EL (cell line): ENCODE measurements at regions not wholly inside any gene's neighbourhood (a gene's known extent, or its start where the extent isn't known, plus 50 kb on each side); places are given as distances from the start of the nearest gene placed in this dataset.

Experiments used
- DNase-seq: peaks from one replicate; pipeline ENCODE4 v3.0.0-alpha.2; 2016

GRCh38 chr5:144084971-144085370 is 85.5 kb downstream of the YIPF5 start:
- no peak for DNase-seq

GRCh38 chr5:144085381-144085780 is 85.1 kb downstream of the YIPF5 start:
- DNase-seq: peak; percentile 11

GRCh38 chr5:144086295-144086694 is 84.2 kb downstream of the YIPF5 start:
- DNase-seq: no peak

GRCh38 chr5:144087576-144087975 is 82.9 kb downstream of the YIPF5 start:
- DNase-seq: no peak

GRCh38 chr5:144088206-144089064 is 82.0 kb downstream of the YIPF5 start:
- peak; percentile 16 for DNase-seq

- no peak for DNase-seq
Observed at GRCh38 chr5:144089401-144090021, 80.9 kb downstream of the YIPF5 start.

GRCh38 chr5:144092508-144092907 is 78.0 kb downstream of the YIPF5 start:
- no peak for DNase-seq

GRCh38 chr5:144093400-144093799 is 77.1 kb downstream of the YIPF5 start:
- DNase-seq: no peak

GRCh38 chr5:144093868-144094267 is 76.6 kb downstream of the YIPF5 start:
- DNase-seq: no peak

- DNase-seq: no peak
Observed at GRCh38 chr5:144100702-144101101, 69.8 kb downstream of the YIPF5 start.

- DNase-seq: no peak
Observed at GRCh38 chr5:144101616-144102015, 68.8 kb downstream of the YIPF5 start.

- DNase-seq: no peak
Observed at GRCh38 chr5:144102361-144102760, 68.1 kb downstream of the YIPF5 start.

GRCh38 chr5:144102979-144103378 is 67.5 kb downstream of the YIPF5 start:
- DNase-seq: no peak

- DNase-seq: no peak
Observed at GRCh38 chr5:144103611-144104485, 66.6 kb downstream of the YIPF5 start.

GRCh38 chr5:144105371-144105770 is 65.1 kb downstream of the YIPF5 start:
- DNase-seq: no peak

- no peak for DNase-seq
Observed at GRCh38 chr5:144108131-144108530, 62.3 kb downstream of the YIPF5 start.
